ENCODE measurements at regions not wholly inside any gene's neighbourhood (a gene's known extent, or its start where the extent isn't known, plus 50 kb on each side); places are given as distances from the start of the nearest gene placed in this dataset.

DNA sequence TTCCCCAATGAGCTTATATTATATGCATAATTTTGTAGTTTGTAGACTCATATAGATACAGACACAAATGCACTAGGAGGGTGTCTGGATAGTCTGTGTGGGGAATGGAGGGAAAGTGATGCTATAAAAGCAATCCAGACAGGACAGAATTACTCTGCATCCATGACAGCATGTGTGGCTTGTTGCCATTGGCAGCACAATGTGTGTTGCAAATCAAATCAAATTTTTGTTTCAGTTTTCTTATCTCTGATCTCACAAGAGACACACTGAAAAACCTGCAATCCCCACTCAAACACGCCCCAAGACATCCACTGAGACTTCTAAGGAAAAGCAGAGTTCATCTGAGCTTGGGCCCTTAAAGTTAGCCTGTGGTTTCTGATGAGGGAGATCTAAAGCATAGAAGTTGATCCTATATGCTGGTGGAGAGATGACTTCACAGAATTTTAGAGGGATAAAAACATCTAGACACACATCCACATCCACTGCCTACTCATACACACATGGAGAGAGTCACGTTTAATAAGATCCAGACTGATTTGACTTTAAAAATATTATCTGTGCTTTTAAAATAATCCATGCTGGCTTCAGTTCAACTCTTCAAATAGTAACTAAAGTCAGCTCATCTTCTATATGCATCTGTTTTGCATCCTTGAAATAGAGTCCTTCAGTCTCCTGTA is 313.0 kb upstream of the PLXNA2 start:
- intact Hi-C loops (cut with DNase I): no loop called here
- ATAC-seq (no peak), DNase-seq (ENCODE audit: missing footprints) (no peak)

DNA sequence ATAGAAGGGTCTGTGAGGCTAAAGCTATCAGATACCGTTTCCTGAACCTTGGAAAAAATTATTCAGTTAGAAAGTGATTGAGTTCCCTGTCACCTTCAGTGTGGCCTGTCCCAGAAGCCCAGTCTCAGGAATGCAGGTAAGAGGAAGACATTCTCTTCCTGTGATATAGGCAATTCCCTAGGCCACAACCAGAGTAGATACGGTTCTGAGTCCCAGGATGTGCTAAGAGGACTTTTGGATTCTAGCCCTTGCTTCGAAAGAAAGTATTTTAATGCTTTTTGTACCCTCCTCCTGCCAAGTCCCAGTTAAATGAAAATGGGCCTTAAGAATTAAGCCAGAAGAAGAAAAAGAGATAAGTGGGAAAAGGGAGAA is 313.5 kb upstream of the PLXNA2 start:
- DNase-seq (ENCODE audit: missing footprints) (no peak), ATAC-seq (no peak)
- intact Hi-C loops (cut with DNase I): no loop called here

DNA sequence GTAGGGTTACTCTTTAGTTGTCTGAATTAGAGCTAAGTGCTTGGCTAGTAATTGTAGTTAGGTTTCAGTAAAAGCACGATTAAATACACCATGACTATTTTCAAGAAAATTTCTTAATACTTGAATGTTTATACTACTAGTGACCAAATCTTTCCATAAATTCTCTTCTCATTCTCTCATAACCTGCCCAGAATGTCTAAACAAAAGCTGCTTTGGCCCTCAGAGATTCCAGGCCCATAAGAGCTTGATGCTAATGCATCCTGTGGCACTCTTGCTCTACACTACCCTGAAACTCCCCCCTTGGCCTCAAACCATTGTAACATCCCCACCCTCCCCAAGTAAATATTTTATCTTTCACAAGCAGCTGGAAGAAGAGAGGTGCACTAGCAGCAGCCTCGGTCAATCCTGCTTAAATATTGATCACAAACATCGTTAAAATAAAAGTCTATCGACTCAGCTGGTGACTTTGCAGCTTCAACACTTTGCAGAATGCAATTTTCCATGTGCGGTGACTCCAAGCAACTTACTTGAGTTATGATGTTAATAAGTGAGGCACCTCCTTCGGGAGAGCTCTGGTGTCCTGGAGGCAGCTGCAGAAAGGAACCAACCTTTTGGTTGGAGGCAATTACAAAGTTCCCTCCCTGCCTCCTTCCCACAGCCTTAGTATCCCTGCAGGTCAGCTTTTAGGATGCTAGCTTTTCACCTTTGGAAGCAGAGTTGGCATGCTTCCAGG is 315.6 kb upstream of the PLXNA2 start:
- DNase-seq (ENCODE audit: missing footprints) (no peak), ATAC-seq (no peak)
- intact Hi-C loops (cut with DNase I): no loop called here

DNA sequence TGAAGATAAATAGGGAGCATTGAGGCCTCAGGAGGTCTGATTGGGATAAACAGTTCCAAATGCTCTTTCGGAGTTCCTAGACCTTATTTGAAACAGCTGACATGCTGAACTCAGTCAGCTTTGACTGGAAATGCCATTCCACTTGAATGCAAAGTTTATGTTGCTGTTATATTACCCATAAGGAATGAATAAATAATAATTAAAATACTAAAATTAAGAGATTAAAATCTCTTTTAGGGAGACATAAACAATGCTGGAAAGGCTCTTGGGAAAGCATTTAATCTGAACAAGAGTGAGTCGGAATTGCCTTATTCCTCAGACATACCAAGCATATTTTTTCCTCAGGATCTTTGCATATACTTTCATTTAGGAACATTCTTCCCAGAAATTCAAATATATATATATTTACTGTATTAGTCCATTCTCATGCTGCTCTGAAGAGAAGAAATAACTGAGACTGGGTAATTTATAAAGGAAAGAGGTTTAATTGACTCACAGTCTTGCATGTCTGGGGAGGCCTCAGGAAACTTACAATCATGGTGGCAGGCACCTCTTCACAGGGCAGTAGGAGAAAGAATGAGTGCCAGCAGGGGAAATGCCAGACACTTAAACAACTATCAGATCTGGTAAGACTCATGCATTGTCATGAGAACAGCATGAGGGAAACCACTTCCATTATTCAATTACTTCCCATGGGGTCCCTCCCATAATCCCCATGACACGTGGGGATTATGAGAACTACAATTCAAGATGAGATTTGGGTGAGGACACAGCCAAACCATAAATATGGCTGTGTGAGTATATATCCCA is 318.2 kb upstream of the PLXNA2 start:
- ATAC-seq (no peak), DNase-seq (ENCODE audit: missing footprints) (no peak)
- intact Hi-C loops (cut with DNase I): no loop called here

DNA sequence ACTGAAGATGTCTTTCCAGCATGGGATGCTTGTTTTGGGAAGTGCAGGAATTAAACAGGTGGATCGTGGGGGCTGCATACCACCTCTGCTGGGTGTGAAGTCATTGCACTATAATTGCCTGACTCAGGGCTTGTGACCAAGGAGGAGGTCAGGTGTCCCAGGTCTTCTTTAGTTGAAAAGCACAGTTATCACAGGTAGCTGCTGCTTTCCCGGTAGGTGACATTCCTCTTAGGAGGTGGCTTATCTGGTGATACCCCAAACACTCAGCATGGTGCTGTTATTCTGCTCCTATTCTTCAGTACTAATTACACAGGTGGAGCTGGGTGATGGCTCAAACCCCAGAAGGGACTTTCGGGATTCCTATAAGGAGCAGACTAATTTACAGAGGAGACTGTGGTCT is 320.3 kb upstream of the PLXNA2 start:
- intact Hi-C loops (cut with DNase I): no loop called here
- DNase-seq (ENCODE audit: missing footprints): no peak
- no peak for ATAC-seq

DNA sequence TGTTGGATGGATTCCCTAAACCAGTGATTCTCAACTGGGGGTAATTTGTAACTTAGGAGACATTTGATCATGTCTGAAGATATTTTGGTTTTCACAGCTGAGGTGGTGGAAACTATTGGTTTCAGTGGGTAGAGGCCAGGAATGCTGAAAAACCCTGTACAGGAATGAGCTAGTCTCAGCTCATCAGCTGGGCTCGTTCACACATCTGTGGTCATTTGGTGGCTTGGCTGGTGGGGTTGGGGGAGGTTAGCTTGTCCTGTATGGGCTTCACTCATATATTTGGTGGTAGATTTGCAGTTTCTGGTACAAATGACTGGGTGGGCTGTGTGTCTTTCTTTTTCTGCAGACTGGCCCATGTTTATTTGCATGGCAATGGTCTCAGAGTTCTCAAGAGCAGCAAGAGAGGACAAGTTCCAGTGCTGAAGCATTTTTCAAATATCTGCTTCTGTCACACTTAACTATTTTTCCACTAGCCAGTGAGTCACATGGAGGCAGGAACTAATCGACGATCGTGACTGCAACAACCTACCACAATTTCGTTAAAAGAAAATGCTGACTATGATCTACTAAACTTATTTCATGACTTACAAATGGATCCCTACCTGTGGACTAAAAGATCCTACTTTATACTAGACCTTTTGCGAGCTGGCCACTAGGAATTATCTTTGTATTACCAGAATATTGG is 321.7 kb upstream of the PLXNA2 start:
- ATAC-seq (no peak), DNase-seq (ENCODE audit: missing footprints) (no peak)
- intact Hi-C loops (cut with DNase I): no loop called here

DNA sequence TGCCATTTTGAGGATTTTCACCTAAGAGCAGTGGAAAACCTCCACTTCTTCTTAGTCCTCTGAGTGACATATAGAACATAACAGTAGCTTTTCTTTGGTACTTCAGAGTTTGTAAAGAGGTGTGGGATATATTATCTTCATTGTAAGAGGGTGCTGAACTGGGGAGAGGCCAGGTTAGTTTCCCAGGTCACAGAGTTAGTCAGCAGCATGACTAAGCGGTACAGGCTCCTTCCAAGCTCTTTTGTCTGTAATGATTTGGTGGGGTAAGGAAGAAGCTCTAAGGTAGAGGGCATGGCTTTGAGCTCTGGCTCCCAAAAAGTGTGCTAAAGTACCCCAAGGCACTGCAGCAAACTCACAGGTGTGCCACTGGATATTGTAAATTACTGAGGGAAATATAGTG is 325.0 kb upstream of the PLXNA2 start:
- DNase-seq (ENCODE audit: missing footprints) (no peak), ATAC-seq (no peak)
- intact Hi-C loops (cut with DNase I): no loop called here

DNA sequence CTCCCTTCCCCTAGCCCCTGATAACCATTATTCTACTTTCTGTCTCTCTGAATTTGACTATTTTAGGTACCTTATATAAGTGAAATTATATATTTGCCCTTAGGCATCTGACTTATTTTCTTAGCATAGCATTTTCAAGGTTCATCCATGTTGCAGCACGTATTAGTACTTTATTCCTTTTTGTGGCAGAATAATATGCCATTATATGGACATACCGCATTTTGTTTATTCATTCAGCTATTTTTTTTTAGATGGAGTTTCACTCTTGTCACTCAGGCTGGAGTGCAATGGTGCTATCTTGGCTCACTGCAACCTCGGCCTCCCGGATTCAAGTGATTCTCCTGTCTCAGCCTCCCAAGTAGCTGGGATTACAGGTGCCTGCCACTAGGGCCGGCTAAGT is 326.2 kb upstream of the PLXNA2 start:
- intact Hi-C loops (cut with DNase I): no loop called here
- no peak for DNase-seq (ENCODE audit: missing footprints)
- ATAC-seq: no peak

DNA sequence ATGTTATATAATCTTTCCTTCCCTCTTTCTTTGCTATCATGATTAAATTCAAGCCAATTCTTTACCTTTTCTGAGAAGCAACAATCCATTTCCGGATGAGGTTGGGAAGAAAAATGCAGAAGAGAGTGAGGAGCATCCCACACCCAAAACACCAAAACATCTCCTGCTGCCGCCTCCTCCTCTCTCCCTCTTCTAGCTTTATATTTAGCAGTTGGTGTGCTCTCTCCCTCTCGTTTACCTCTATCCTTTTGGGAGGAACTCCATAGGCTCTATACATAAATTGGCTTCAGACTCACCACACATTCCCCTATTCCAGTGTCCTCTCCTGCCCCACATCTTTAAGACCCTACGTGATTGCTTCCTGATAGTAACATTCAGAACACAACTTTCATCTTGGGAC is 332.2 kb upstream of the PLXNA2 start:
- intact Hi-C loops (cut with DNase I): no loop called here
- ATAC-seq (no peak), DNase-seq (ENCODE audit: missing footprints) (no peak)

DNA sequence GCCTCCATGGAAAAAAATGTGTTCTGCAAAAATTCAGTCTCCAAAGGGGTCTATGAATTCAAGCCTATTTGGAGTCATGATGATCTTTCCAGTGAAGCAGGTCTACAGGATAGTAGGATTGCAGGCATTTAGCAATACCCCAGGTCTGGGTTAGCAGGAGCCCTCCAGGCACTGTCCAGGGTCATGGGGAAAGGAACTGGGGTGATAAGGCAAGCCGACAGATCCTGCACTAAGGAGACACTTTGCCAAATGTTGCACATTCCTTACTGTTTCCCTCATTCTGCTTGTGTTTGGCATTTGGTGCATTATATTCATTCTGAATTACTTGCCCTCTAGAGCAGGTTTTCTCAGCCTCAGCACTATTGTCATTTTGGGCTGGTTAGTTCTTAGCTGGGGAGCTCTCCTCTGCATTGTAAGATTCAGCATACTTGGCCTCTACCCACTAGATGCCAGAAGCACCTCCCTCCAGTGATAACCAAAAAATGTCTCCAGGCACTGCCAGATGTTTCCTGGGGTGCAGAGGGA is 333.3 kb upstream of the PLXNA2 start:
- no peak for DNase-seq (ENCODE audit: missing footprints)
- ATAC-seq: no peak
- intact Hi-C loops (cut with DNase I): no loop called here

DNA sequence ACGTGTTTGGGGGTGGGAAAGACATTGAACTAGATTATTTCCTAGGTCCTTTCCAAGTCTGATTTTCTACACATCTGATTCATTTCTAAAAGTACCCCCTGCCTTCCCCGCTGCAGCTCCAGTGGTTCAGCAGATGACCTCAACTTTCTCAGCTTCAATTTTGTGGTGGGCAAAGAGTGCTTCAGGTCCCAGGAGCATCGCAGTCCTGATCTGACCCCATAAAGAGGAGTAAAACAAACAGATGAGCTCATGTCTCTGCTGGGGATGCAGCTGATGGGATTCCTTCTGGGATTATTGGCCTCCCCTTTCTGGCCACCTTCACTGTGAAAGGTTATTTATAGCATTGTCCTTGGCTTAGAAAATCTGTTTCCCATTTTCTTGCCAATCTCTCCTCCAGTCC is 337.0 kb upstream of the PLXNA2 start:
- intact Hi-C loops (cut with DNase I): no loop called here
- DNase-seq (ENCODE audit: missing footprints) (no peak), ATAC-seq (no peak)

DNA sequence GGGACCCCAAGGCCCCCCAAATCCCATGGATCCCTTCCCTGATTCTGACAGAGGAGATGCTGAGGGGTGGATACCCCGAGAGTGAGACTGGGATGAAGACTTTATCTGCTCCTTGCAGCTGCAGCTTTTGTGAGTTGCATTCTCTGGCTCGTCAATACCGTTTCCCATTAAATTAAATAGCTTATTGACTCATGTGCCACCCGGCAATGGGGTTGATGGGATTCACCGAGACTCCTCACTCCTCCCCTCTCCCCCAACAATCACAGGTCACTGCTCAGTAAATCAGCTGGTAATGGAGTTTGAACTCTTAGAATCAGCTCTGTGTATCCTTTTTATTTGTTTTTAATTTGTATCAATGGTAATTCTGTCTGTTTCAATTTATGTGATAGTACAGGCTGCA is 337.5 kb upstream of the PLXNA2 start:
- DNase-seq (ENCODE audit: missing footprints): no peak
- intact Hi-C loops (cut with DNase I): no loop called here
- no peak for ATAC-seq

DNA sequence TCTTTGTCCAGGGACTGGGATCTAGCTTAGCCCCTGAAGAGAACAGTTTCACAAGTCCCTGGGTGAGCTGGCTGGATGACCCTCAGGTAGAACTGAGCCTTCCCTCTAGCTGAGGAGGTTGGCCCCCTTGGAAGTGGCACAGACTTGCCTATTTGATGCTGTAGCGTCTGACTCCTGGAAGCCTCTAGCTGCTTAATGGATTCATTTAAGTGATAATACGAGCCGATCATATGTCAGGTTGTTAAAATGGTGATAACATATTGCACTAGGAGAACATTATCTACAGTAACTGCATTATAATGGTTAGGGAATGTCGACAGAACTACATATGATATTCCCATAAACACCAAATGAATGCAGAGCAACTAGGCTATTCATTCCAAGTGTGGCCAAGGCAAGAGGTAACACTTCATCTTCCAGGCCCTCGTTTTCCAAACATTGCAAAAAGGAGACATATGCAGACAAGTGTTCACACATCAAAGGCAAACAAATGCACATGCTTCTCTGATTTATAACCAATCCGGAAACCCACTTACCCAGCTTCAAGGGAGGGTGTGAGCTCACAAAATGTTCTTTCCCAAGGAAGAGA is 340.1 kb upstream of the PLXNA2 start:
- ATAC-seq: no peak

DNA sequence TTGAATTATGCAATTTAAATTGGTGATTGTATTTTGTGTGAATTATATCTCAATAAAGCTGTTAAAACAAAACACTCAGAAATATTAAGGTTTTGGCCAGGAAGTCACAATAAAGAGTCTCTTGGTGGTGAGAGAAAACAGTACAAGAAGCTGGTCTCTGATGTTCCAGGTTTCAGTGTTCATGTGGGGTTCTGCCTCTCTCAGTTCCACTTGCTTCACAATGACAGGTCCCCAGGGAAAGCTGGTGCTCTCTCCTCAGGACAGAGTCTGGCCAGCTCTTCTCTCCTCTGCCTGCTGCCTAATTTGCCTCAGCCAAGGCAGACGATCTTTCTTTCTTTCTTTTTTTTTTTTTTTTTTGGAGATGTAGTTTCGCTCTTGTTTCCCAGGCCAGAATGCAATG is 342.9 kb upstream of the PLXNA2 start:
- intact Hi-C loops (cut with DNase I): no loop called here
- no peak for DNase-seq (ENCODE audit: missing footprints)
- no peak for ATAC-seq

More for the DNA sequence above, 340.1 kb upstream of the PLXNA2 start:
- intact Hi-C loops (cut with DNase I): no loop called here
- DNase-seq (ENCODE audit: missing footprints): no peak

DNA sequence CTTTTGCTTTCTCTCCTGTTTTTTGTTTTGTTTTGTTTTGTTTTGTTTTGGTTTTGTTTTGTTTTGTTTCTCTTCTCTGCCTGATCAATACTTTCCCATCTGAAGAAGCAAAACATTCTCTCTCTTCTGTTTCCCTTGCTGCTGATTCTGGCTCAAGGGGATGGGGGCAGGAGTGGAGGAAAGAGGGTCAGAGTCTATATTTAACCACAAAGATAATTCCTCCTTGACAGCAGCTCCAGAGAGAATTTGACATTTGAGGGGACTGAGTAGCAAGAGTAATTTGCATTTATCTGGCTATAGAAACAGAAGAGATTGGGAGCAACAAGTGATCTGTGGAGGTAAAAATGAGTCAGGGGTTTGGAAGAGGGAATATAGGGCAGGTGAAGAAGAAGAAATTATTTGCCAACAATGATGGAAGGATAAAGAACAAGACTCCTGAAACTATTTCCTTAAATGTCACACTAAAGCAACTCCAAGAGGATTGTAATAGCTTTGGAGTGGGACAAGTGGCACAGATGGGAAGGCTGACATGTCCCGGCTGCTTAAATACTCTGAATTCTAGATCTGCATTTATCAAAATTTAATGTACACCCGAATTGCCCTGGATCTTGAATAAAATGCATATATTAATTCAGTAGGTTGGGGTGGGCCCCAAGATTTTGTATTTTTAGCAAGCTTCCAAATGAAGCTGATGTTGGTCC is 349.3 kb upstream of the PLXNA2 start:
- no peak for ATAC-seq

DNA sequence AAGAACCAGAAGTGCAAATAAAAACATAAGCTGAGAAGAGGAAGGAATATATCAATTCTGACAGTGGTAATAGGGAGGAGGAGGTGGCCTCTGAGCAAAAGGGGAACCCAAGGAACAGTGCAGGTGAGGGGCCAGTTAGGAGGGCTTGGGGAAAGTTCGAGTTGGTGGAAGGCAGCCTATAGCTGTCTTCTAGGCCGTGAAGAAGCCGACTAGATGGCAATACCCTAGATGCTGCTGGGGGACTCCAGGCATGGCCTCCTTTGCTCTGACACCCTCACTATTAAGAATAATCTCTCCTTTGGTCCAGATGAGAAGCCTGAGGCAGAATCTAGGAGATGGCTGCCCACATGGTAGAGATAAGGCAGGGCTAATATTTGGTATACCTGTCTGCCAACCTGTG is 351.1 kb upstream of the PLXNA2 start:
- ATAC-seq: no peak
- DNase-seq (ENCODE audit: missing footprints): no peak
- intact Hi-C loops (cut with DNase I): no loop called here

More for the DNA sequence above, 349.3 kb upstream of the PLXNA2 start:
- intact Hi-C loops (cut with DNase I): no loop called here
- no peak for DNase-seq (ENCODE audit: missing footprints)

DNA sequence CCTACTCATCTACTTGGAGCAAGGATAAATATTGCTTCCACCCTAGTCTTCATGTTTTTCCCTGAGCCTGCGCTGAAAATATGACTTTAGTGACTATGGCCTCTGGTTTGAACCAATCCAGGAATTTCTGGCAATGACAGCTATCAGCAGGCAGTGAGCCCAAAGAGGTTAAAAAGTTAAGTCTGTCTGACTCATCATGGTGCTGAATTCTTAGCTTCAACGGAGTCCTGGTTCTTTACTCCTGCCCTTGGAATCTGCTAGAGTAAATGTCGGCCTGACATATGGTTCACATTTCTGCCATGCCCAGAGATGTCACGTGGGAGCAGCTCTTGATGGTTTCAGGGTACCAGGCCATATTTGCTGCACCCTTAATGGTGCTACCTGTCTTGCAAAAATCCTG is 351.6 kb upstream of the PLXNA2 start:
- DNase-seq (ENCODE audit: missing footprints) (no peak), ATAC-seq (no peak)
- intact Hi-C loops (cut with DNase I): no loop called here

DNA sequence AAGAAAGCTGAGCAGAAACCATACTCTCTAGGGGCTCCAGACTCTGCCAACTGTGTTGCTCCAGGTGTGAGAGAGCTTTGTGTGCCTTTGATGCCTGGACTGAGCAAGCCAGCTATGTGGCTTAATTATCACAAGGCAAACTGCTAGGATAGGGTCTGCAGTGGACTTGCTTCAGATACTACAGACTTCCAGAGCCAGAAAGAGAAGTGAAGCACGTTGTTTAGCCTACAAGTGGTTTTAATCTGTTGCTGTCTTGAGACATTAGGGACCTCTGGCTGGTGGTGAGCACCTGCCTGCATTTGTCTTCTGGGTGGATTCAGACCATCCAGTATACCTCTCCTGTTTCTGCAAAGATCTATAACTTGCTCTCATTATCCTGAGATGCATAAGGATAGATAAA is 353.4 kb upstream of the PLXNA2 start:
- intact Hi-C loops (cut with DNase I): no loop called here
- no peak for DNase-seq (ENCODE audit: missing footprints)
- no peak for ATAC-seq
